SK-N-SH (cell line): ENCODE measurements at regions not wholly inside any gene's neighbourhood (a gene's known extent, or its start where the extent isn't known, plus 50 kb on each side); places are given as distances from the start of the nearest gene placed in this dataset.

Experiments
- CTCF ChIA-PET: fragments of 300-600, 350-600 bp; formaldehyde crosslinking; extraction: SDS; loops from one replicate; lab custom pipeline; 2021; lab: Yijun Ruan, JAX
- POLR2A ChIA-PET: fragments of 350-600 bp; sonication (Branson Sonifier 250); formaldehyde crosslinking; extraction: SDS; loops from one replicate; lab custom pipeline; 2020; ENCODE audit warnings: antibody characterized with exemption, inconsistent platforms; lab: Yijun Ruan, JAX
- DNase-seq: peaks from one replicate; pipeline ENCODE4 v3.0.0; 2012
- H2AFZ ChIP-seq: fragments of 200-600 bp; sonication (generic); 2 replicates; pipeline ENCODE4 v1.8.1; 2016; ENCODE audit warnings: antibody characterized with exemption, mild to moderate bottlenecking, low read depth
- H3F3A ChIP-seq: fragments of 200-600 bp; sonication (generic); replicated peaks from 2 replicates; pipeline ENCODE3; 2016; ENCODE audit warnings: antibody characterized with exemption, mild to moderate bottlenecking; ENCODE audit not compliant: insufficient read depth
- H3K27ac ChIP-seq, 2 experiments: fragments of 200-500 bp in 1 of 2; fragments of 200-600 bp in 1 of 2; sonication (Bioruptor generic) in 1 of 2; sonication (generic), shearing (Covaris generic) in 1 of 2; 2 replicates each; pipeline versions ENCODE4 v1.5.1 to v1.6.1; 2014 to 2016; ENCODE audit warnings: low read depth in 2 of 2, inconsistent platforms in 1 of 2, low read length in 1 of 2, mild to moderate bottlenecking in 1 of 2, mixed read lengths in 1 of 2
- H3K27me3 ChIP-seq: fragments of 200-600 bp; sonication (generic), shearing (Covaris generic); 2 replicates; pipeline ENCODE4 v1.6.1; 2016; ENCODE audit warnings: mixed run types; ENCODE audit not compliant: insufficient read depth
- H3K36me3 ChIP-seq, 2 experiments: fragments of 200-500 bp in 1 of 2; fragments of 200-600 bp in 1 of 2; sonication (Bioruptor generic) in 1 of 2; sonication (generic) in 1 of 2; replicated peaks in 1 of 2; 2 replicates each; pipeline versions ENCODE3 to v1.5.1; 2014 to 2016; ENCODE audit warnings: low read length in 1 of 2, mild to moderate bottlenecking in 1 of 2; ENCODE audit not compliant: insufficient read depth in 2 of 2, control insufficient read depth in 1 of 2
- H3K4me1 ChIP-seq, 2 experiments: fragments of 200-500 bp in 1 of 2; fragments of 200-600 bp in 1 of 2; sonication (Bioruptor generic) in 1 of 2; sonication (generic), shearing (Covaris generic) in 1 of 2; 2 replicates each; pipeline versions ENCODE4 v1.5.1 to v1.6.1; 2014 to 2016; ENCODE audit warnings: low read depth in 1 of 2, low read length in 1 of 2, mixed run types in 1 of 2; ENCODE audit not compliant: insufficient read depth in 2 of 2, control insufficient read depth in 1 of 2
- H3K4me2 ChIP-seq: fragments of 200-600 bp; sonication (generic), shearing (Covaris generic); 2 replicates; pipeline ENCODE4 v1.6.1; 2017; ENCODE audit warnings: mixed run types
- H3K4me3 ChIP-seq, 2 experiments: fragments of 200-500 bp in 1 of 2; fragments of 200-600 bp in 1 of 2; sonication (Bioruptor generic) in 1 of 2; sonication (generic), shearing (Covaris generic) in 1 of 2; 2 replicates each; pipeline versions ENCODE4 v1.5.1 to v1.8.1; 2014 to 2016; ENCODE audit warnings: low read depth in 2 of 2, inconsistent platforms in 1 of 2, low read length in 1 of 2, mild to moderate bottlenecking in 1 of 2, mixed read lengths in 1 of 2, moderate library complexity in 1 of 2
- H3K79me2 ChIP-seq: fragments of 200-600 bp; sonication (generic); 2 replicates; pipeline ENCODE4 v1.8.1; 2017; ENCODE audit warnings: mild to moderate bottlenecking; ENCODE audit not compliant: insufficient read depth
- H3K9ac ChIP-seq: fragments of 200-600 bp; sonication (generic); 2 replicates; pipeline ENCODE4 v1.6.1; 2017; ENCODE audit warnings: mixed run types
- H3K9me2 ChIP-seq: fragments of 200-600 bp; sonication (generic); 2 replicates; pipeline ENCODE4 v1.6.1; 2017; ENCODE audit warnings: mixed run types
- H3K9me3 ChIP-seq: fragments of 200-600 bp; sonication (generic); 2 replicates; pipeline ENCODE4 v1.6.1; 2017; ENCODE audit warnings: mixed run types, mild to moderate bottlenecking, moderate library complexity
- H4K20me1 ChIP-seq: fragments of 200-600 bp; sonication (generic); 2 replicates; pipeline ENCODE4 v1.6.1; 2017; ENCODE audit warnings: mild to moderate bottlenecking, mixed run types; ENCODE audit not compliant: insufficient read depth
- CHD2 ChIP-seq: fragments of 150-350 bp; IDR thresholded peaks from 2 replicates; pipeline ENCODE4 v1.6.1; 2018; ENCODE audit warnings: low read length; ENCODE audit not compliant: partially characterized antibody
- EP300 ChIP-seq, 2 experiments: IDR thresholded peaks; 2 replicates each; pipeline versions ENCODE4 v1.4.0 to v1.6.1; 2012; ENCODE audit warnings: borderline replicate concordance in 1 of 2, low read depth in 1 of 2, low read length in 1 of 2
- EZH2phosphoT487 ChIP-seq: fragments of 200-600 bp; sonication (generic); IDR thresholded peaks from 2 replicates; pipeline ENCODE4 v1.6.1; 2017; ENCODE audit warnings: low read depth, mixed run types, mild to moderate bottlenecking, antibody characterized with exemption, moderate library complexity, borderline replicate concordance
- JUND ChIP-seq: IDR thresholded peaks from 2 replicates; pipeline ENCODE4 v1.4.0; 2012
- MEF2A ChIP-seq: IDR thresholded peaks from 2 replicates; pipeline ENCODE4 v1.4.0; 2012; ENCODE audit warnings: low read depth, borderline replicate concordance
- RXRA ChIP-seq: IDR thresholded peaks from 2 replicates; pipeline ENCODE4 v1.4.0; 2012; ENCODE audit warnings: low read depth, mild to moderate bottlenecking, borderline replicate concordance
- SMC3 ChIP-seq: IDR thresholded peaks from 2 replicates; pipeline ENCODE4 v1.6.1; 2012; ENCODE audit warnings: low read depth, low read length, improper control_type of control experiment
- TAF1 ChIP-seq: IDR thresholded peaks from 2 replicates; pipeline ENCODE4 v1.6.1; 2012; ENCODE audit warnings: low read depth, mild to moderate bottlenecking, low read length, moderate library complexity, borderline replicate concordance
- WGBS: methylation state at CpG from one replicate; pipeline ENCODE4 v1.1.6; 2017; ENCODE audit warnings: low lambda C conversion rate; 5-methylcytosine and 5-hydroxymethylcytosine counted together
- TF ChIP-seq, protein P1 (sequence below): IDR thresholded peaks from 2 replicates; pipeline ENCODE4 v1.4.0; 2012; ENCODE audit warnings: low read depth, borderline replicate concordance
- TF ChIP-seq, protein P2 (sequence below): fragments of 150-350 bp; IDR thresholded peaks from 2 replicates; pipeline ENCODE4 v1.6.1; 2016; ENCODE audit warnings: mild to moderate bottlenecking, low read depth, low read length
- TF ChIP-seq, protein P3 (sequence below): fragments of 200-600 bp; sonication (generic); IDR thresholded peaks from 2 replicates; pipeline ENCODE4 v1.6.1; 2017; ENCODE audit warnings: antibody characterized with exemption, mild to moderate bottlenecking, moderate library complexity

DNA sequence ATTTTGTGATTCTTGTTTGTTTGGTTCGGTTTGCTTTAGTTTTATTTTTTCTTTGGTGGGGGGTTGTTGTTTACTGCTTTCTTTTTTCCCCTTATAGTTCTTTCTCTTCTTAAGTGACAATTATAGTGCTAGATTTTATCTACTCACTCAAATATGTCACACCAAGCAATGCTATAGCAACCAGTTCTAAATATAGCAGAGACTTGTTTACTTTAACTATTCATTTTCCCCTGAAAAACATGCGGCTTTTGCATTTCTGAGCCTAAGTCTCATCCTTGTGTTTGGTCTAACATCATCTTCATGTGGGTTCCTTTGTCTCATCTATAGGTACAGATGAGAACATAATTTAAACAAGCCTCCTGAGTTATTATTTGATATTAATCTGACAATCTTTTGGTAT lies 676.6 kb downstream of the FAT4 start:
- no peaks in the 10 kb centered on the region for H3K36me3 ChIP-seq
- ChIA-PET CTCF (no interaction called here), POLR2A (no interaction called here)
- no peak overlapping the region for H3K9ac ChIP-seq
- no peaks in the 10 kb centered on the region for H3K9me3 ChIP-seq
- no peak overlapping the region for H3K4me3 ChIP-seq
- H2AFZ ChIP-seq = peak overlapping the region; percentile 40; the same call in 1 of the 2 replicates
- no peak for DNase-seq
- H3K4me2 ChIP-seq = no peak overlapping the region
- H4K20me1 ChIP-seq = no peaks in the 10 kb centered on the region
- TF ChIP-seq, protein P1, sequence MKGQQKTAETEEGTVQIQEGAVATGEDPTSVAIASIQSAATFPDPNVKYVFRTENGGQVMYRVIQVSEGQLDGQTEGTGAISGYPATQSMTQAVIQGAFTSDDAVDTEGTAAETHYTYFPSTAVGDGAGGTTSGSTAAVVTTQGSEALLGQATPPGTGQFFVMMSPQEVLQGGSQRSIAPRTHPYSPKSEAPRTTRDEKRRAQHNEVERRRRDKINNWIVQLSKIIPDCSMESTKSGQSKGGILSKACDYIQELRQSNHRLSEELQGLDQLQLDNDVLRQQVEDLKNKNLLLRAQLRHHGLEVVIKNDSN = no peak
- no peak for TF ChIP-seq EP300 (IDR thresholded peaks at IDR 0.05; ENCODE audit: borderline replicate concordance in 1 of 2, low read depth in 1 of 2, low read length in 1 of 2)
- TF ChIP-seq SMC3 = no peak
- TF ChIP-seq MEF2A = no peak
- TF ChIP-seq RXRA = no peak
- no peak for TF ChIP-seq EZH2phosphoT487
- TF ChIP-seq TAF1 = no peak
- TF ChIP-seq JUND = no peak
- no peaks in the 10 kb centered on the region for H3K4me1 ChIP-seq
- H3K27ac ChIP-seq = no peak overlapping the region
- no peaks in the 10 kb centered on the region for H3F3A ChIP-seq
- H3K9me2 ChIP-seq = no peaks in the 10 kb centered on the region
- no peaks in the 10 kb centered on the region for H3K27me3 ChIP-seq
- H3K79me2 ChIP-seq = no peaks in the 10 kb centered on the region
- WGBS = 70% methylated on average over 2 of the region's 2 CpGs

DNA sequence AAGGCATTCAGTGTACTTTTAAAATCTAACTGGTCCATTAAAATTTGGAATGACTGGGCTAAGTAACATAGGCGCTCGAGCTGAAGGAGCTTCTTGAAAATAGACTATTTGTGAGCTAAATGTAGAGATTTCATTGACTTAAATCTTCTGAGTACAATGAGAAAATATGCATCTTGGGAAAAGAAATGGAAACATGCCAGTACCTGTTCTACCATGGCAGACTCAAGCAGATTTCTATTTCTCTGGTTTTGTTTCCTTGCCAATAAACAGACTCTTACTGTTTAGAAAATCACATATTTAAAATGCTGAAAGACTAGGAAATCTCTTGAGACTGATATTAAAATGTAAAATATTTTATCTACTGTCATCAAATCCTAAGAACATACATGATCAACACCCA lies 678.1 kb downstream of the FAT4 start:
- Histone ChIP-seq H3K36me3 (no peaks in the 10 kb centered on the region), H3K79me2 (no peaks in the 10 kb centered on the region), H3K9me2 (no peaks in the 10 kb centered on the region), H3F3A (no peaks in the 10 kb centered on the region), H3K4me3 (no peak overlapping the region), H4K20me1 (no peaks in the 10 kb centered on the region), H3K9me3 (no peaks in the 10 kb centered on the region), H3K9ac (no peak overlapping the region), H3K4me2 (no peak overlapping the region), H3K4me1 (no peaks in the 10 kb centered on the region), H3K27me3 (no peaks in the 10 kb centered on the region), H3K27ac (no peak overlapping the region), H2AFZ (no peak overlapping the region)
- ChIA-PET POLR2A (no interaction called here), CTCF (no interaction called here)
- DNase-seq = no peak
- TF ChIP-seq, protein P2, sequence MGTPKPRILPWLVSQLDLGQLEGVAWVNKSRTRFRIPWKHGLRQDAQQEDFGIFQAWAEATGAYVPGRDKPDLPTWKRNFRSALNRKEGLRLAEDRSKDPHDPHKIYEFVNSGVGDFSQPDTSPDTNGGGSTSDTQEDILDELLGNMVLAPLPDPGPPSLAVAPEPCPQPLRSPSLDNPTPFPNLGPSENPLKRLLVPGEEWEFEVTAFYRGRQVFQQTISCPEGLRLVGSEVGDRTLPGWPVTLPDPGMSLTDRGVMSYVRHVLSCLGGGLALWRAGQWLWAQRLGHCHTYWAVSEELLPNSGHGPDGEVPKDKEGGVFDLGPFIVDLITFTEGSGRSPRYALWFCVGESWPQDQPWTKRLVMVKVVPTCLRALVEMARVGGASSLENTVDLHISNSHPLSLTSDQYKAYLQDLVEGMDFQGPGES = no peak
- no peak for TF ChIP-seq EP300 (IDR thresholded peaks at IDR 0.05; ENCODE audit: borderline replicate concordance in 1 of 2, low read depth in 1 of 2, low read length in 1 of 2)
- TF ChIP-seq, protein P3, sequence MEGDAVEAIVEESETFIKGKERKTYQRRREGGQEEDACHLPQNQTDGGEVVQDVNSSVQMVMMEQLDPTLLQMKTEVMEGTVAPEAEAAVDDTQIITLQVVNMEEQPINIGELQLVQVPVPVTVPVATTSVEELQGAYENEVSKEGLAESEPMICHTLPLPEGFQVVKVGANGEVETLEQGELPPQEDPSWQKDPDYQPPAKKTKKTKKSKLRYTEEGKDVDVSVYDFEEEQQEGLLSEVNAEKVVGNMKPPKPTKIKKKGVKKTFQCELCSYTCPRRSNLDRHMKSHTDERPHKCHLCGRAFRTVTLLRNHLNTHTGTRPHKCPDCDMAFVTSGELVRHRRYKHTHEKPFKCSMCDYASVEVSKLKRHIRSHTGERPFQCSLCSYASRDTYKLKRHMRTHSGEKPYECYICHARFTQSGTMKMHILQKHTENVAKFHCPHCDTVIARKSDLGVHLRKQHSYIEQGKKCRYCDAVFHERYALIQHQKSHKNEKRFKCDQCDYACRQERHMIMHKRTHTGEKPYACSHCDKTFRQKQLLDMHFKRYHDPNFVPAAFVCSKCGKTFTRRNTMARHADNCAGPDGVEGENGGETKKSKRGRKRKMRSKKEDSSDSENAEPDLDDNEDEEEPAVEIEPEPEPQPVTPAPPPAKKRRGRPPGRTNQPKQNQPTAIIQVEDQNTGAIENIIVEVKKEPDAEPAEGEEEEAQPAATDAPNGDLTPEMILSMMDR = no peak
- no peak for TF ChIP-seq CHD2
- TF ChIP-seq TAF1 = no peak
- 89% methylated on average over 2 of the region's 2 CpGs for WGBS
